ENCODE measurements at regions not wholly inside any gene's neighbourhood (a gene's known extent, or its start where the extent isn't known, plus 50 kb on each side); places are given as distances from the start of the nearest gene placed in this dataset.

DNA sequence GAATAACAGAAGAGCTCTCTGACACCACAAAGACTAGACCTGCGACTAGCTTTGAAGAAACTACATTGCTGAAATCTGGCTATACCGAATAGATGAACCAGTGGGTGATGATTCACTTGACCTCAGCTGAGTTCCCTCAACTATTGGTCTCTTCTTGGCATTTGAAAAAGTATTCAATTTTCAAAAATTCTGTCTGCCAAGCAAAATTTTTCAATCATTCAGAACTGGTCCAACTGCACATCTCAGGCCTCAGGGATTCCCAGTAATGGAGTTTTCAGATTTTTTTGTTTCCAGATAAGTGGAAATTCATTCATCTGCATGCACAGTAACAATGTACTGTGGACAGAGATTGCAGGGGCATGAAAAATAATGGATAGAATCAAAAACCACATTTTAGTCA, 121.4 kb upstream of the NAA20 start:
- TF ChIP-seq POLR2AphosphoS5 (IDR thresholded peaks at IDR 0.05; ENCODE audit: low read depth, low read length), result no peak
- TF ChIP-seq POLR2A (IDR thresholded peaks at IDR 0.05; ENCODE audit: low read depth, low read length), result no peak
- no peak for TF ChIP-seq TAF1 (IDR thresholded peaks at IDR 0.05; ENCODE audit: borderline replicate concordance, low read depth, low read length)
